CD4-positive, alpha-beta memory T cell (primary cell): ENCODE measurements at regions not wholly inside any gene's neighbourhood (a gene's known extent, or its start where the extent isn't known, plus 50 kb on each side); places are given as distances from the start of the nearest gene placed in this dataset.
A peak's percentile ranks its signal among the peaks of the same experiment; 100 is the strongest.

Experiments
- CTCF ChIA-PET: fragments of 350-600 bp; sonication (Branson Sonifier 250); formaldehyde crosslinking; loops from one replicate; lab custom pipeline; 2021; ENCODE audit warnings: inconsistent platforms; ENCODE audit not compliant: partially characterized antibody; lab: Charles Lee
- POLR2A ChIA-PET: fragments of 350-600 bp; sonication (Branson Sonifier 250); formaldehyde crosslinking; loops from one replicate; lab custom pipeline; 2021; ENCODE audit not compliant: partially characterized antibody; lab: Charles Lee
- DNase-seq, 5 donors: peaks; one replicate each; pipeline versions ENCODE4 v3.0.0 to v3.0.0-alpha.2; 2020 to 2022; ENCODE audit warnings: mixed read lengths in 1 of 5
- H3K27ac ChIP-seq: one replicate; pipeline ENCODE4 v1.7.0; 2013; ENCODE audit warnings: low read depth, low read length
- H3K27me3 ChIP-seq: 2 replicates; pipeline ENCODE4 v1.7.0; 2013; ENCODE audit warnings: mild to moderate bottlenecking, low read length, moderate library complexity; ENCODE audit not compliant: insufficient read depth
- H3K36me3 ChIP-seq: 2 replicates; pipeline ENCODE4 v1.7.0; 2013; ENCODE audit warnings: mild to moderate bottlenecking, low read length, moderate library complexity; ENCODE audit not compliant: insufficient read depth
- H3K4me1 ChIP-seq: 2 replicates; pipeline ENCODE4 v1.7.0; 2013; ENCODE audit warnings: mild to moderate bottlenecking, low read length, moderate library complexity; ENCODE audit not compliant: insufficient read depth
- H3K4me3 ChIP-seq, 2 donors: one replicate each; pipeline ENCODE4 v1.7.0; 2013; ENCODE audit warnings: low read length in 2 of 2, mild to moderate bottlenecking in 1 of 2
- H3K9me3 ChIP-seq, 2 donors: one replicate each; pipeline ENCODE4 v1.7.0; 2013; ENCODE audit warnings: low read length in 2 of 2, control low read depth in 1 of 2; ENCODE audit not compliant: control insufficient read depth in 1 of 2
- H3K27ac Mint-ChIP-seq, 7 donors: one replicate each; pipeline ENCODE4 v1.8.0; 2020 to 2021; ENCODE audit warnings: mixed read lengths in 7 of 7, mild to moderate bottlenecking in 6 of 7, inconsistent platforms in 3 of 7, moderate library complexity in 3 of 7
- H3K27me3 Mint-ChIP-seq, 2 donors: one replicate each; pipeline ENCODE4 v1.8.0; 2020 to 2021; ENCODE audit warnings: mixed read lengths in 2 of 2
- H3K36me3 Mint-ChIP-seq, 2 donors: one replicate each; pipeline ENCODE4 v1.8.0; 2020 to 2021; ENCODE audit warnings: mixed read lengths in 2 of 2, inconsistent platforms in 1 of 2, mild to moderate bottlenecking in 1 of 2
- H3K4me1 Mint-ChIP-seq, 4 donors: one replicate each; pipeline ENCODE4 v1.8.0; 2020 to 2021; ENCODE audit warnings: mixed read lengths in 4 of 4, mild to moderate bottlenecking in 1 of 4
- H3K4me3 Mint-ChIP-seq, 8 donors: one replicate each; pipeline ENCODE4 v1.8.0; 2020 to 2021; ENCODE audit warnings: mixed read lengths in 8 of 8, mild to moderate bottlenecking in 7 of 8, moderate library complexity in 6 of 8, inconsistent platforms in 3 of 8
- H3K9me3 Mint-ChIP-seq, 8 donors: one replicate each; pipeline ENCODE4 v1.8.0; 2020 to 2021; ENCODE audit warnings: mixed read lengths in 8 of 8, mild to moderate bottlenecking in 5 of 8, inconsistent platforms in 3 of 8, moderate library complexity in 1 of 8
- intact Hi-C: fragments of 100-400 bp; cut with micrococcal nuclease; formaldehyde crosslinking; loops from one replicate; pipeline ENCODE4 v1.15.1; 2023

GRCh38 chr11:115764176-115764575 is 260.0 kb upstream of the CADM1 start:
- Histone ChIP-seq H3K36me3 (no peaks in the 10 kb centered on the region), H3K4me3 (no peak overlapping the region), H3K27ac (no peak overlapping the region), H3K9me3 (no peaks in the 10 kb centered on the region), H3K27me3 (no peaks in the 10 kb centered on the region), H3K4me1 (no peaks in the 10 kb centered on the region)
- POLR2A ChIA-PET: no interaction called here
- Mint-ChIP-seq H3K36me3 (no peaks in the 10 kb centered on the region), H3K9me3 (peaks cover 0 to 2% (median 0%) of the 10 kb centered on the region in 8 donors), H3K4me1 (no peaks in the 10 kb centered on the region), H3K27ac (no peak overlapping the region), H3K27me3 (peaks cover 4 to 8% of the 10 kb centered on the region in 2 donors), H3K4me3 (no peak overlapping the region)
- DNase-seq: no peak
- intact Hi-C loops: no loop called here
- CTCF ChIA-PET: no interaction called here

GRCh38 chr11:115761817-115762216 is 257.6 kb upstream of the CADM1 start:
- Histone ChIP-seq H3K4me1 (no peaks in the 10 kb centered on the region), H3K36me3 (no peaks in the 10 kb centered on the region), H3K9me3 (no peaks in the 10 kb centered on the region), H3K27me3 (no peaks in the 10 kb centered on the region), H3K4me3 (no peak overlapping the region), H3K27ac (no peak overlapping the region)
- DNase-seq: no peak
- peaks cover 0 to 7% (median 2%) of the 10 kb centered on the region in 8 donors for H3K9me3 Mint-ChIP-seq
- peaks cover 0 to 4% (median under 1%) of the 10 kb centered on the region in 4 donors for H3K4me1 Mint-ChIP-seq
- peaks cover 9 to 16% of the 10 kb centered on the region in 2 donors for H3K27me3 Mint-ChIP-seq
- intact Hi-C loops: no loop called here
- H3K4me3 Mint-ChIP-seq: no peak overlapping the region
- peaks cover 0 to 4% of the 10 kb centered on the region in 2 donors for H3K36me3 Mint-ChIP-seq
- CTCF ChIA-PET: no interaction called here
- no peak overlapping the region for H3K27ac Mint-ChIP-seq
- POLR2A ChIA-PET: no interaction called here

DNA sequence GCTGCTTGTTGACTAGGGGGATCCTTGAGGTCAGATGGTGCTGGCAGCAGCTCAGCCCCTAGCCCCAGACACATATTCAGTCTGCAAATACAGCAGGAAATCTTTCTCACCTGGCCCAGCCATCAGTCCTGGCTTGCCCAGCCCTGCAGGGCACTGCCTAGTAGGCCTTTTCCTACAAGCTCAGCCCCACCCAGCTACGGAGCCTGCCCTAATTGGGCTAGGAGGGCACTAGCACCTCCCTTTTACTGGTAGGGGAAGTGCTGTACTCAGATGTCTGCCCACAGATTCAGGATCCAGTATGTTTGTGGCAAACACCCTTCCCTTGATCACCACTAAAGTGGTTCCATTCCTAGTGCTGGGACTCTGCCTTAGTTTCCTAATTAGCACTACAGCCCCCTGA is 257.1 kb upstream of the CADM1 start:
- H3K4me1 Mint-ChIP-seq: peaks cover 0 to 4% (median under 1%) of the 10 kb centered on the region in 4 donors
- H3K4me3 ChIP-seq: no peak overlapping the region
- ChIA-PET CTCF (no interaction called here), POLR2A (no interaction called here)
- H3K36me3 Mint-ChIP-seq: peaks cover 0 to 4% of the 10 kb centered on the region in 2 donors
- H3K27me3 Mint-ChIP-seq: peaks cover 9 to 16% of the 10 kb centered on the region in 2 donors
- no peak overlapping the region for H3K27ac Mint-ChIP-seq
- no peaks in the 10 kb centered on the region for H3K9me3 ChIP-seq
- no peak for DNase-seq
- no peak overlapping the region for H3K4me3 Mint-ChIP-seq
- no peaks in the 10 kb centered on the region for H3K27me3 ChIP-seq
- H3K36me3 ChIP-seq: no peaks in the 10 kb centered on the region
- no peaks in the 10 kb centered on the region for H3K4me1 ChIP-seq
- peaks cover 0 to 7% (median 2%) of the 10 kb centered on the region in 8 donors for H3K9me3 Mint-ChIP-seq
- H3K27ac ChIP-seq: no peak overlapping the region
- intact Hi-C loops: no loop called here

- intact Hi-C loops: no loop called here
- Mint-ChIP-seq H3K4me3 (peak overlapping the region in 1 of 8 donors; percentile 0), H3K36me3 (peaks cover 0 to 4% of the 10 kb centered on the region in 2 donors), H3K27ac (no peak overlapping the region), H3K9me3 (peaks cover 0 to 7% (median 2%) of the 10 kb centered on the region in 8 donors), H3K4me1 (peaks cover 0 to 4% (median under 1%) of the 10 kb centered on the region in 4 donors), H3K27me3 (peaks cover 9 to 16% of the 10 kb centered on the region in 2 donors)
- Histone ChIP-seq H3K4me3 (no peak overlapping the region), H3K4me1 (no peaks in the 10 kb centered on the region), H3K27me3 (no peaks in the 10 kb centered on the region), H3K27ac (no peak overlapping the region), H3K9me3 (no peaks in the 10 kb centered on the region), H3K36me3 (no peaks in the 10 kb centered on the region)
- DNase-seq: no peak
- ChIA-PET POLR2A (no interaction called here), CTCF (no interaction called here)
These were observed 256.5 kb upstream of the CADM1 start for GRCh38 chr11:115760461-115761320.

DNA sequence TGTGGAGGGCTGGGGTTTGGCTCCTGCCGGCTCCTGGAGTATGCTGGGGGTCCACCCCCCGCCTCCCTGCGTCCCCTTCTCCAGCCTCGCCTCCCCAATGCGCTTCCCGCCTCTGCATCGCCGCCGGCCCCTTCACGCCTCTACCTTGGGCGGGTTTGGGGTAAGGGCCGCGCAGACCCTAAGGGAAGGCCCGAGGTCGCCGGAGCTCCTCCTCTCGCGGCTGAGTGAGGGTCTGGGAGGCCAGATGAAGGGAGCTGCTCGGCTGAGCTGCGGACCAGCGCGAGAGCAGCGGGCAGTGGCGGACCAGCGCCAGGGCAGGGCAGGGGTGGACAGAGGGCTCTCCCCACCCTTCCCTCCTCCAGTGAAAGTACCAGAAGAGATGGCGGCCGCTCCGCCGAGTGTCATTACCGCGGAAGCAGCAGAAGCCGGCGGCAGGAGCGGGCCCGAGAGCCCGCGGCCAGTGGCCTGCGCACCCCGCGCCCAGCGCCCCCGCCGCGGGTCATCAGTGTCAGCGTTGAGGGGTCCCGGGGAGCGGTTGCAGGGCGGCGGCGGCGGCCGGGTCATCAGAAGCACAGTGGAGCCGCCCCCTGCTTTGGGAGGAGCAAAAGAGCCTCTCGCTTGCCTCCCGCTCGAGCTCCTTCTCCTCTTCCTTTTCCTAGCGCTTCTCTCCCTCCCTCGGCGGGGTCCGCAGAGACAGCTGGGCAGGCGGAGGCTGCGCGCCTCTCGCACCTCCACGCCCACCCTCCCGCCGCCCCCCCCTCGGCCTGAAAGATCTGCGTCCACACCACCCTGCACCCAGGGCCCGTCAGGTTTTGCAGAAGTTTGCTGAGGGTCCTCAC is 255.6 kb upstream of the CADM1 start:
- peak overlapping the region in 1 of 8 donors; percentile 25 for H3K4me3 Mint-ChIP-seq
- intact Hi-C loops: no loop called here
- Histone ChIP-seq H3K4me3 (no peak overlapping the region), H3K27me3 (no peaks in the 10 kb centered on the region), H3K4me1 (no peaks in the 10 kb centered on the region), H3K36me3 (no peaks in the 10 kb centered on the region), H3K27ac (no peak overlapping the region), H3K9me3 (no peaks in the 10 kb centered on the region)
- H3K4me1 Mint-ChIP-seq: peaks cover 0 to 4% (median under 1%) of the 10 kb centered on the region in 4 donors
- DNase-seq: no peak
- peaks cover 0 to 4% of the 10 kb centered on the region in 2 donors for H3K36me3 Mint-ChIP-seq
- ChIA-PET POLR2A (no interaction called here), CTCF (no interaction called here)
- peaks cover 0 to 7% (median 2%) of the 10 kb centered on the region in 8 donors for H3K9me3 Mint-ChIP-seq
- peaks cover 9 to 16% of the 10 kb centered on the region in 2 donors for H3K27me3 Mint-ChIP-seq
- H3K27ac Mint-ChIP-seq: no peak overlapping the region

- Mint-ChIP-seq H3K4me1 (peaks cover 0 to 4% (median under 1%) of the 10 kb centered on the region in 4 donors), H3K27me3 (peaks cover 9 to 16% of the 10 kb centered on the region in 2 donors), H3K4me3 (peak overlapping the region in 1 of 8 donors; percentile 3), H3K36me3 (peaks cover 0 to 4% of the 10 kb centered on the region in 2 donors), H3K9me3 (peaks cover 0 to 8% (median 2%) of the 10 kb centered on the region in 8 donors), H3K27ac (no peak overlapping the region)
- H3K4me3 ChIP-seq: no peak overlapping the region
- POLR2A ChIA-PET: no interaction called here
- intact Hi-C loops: no loop called here
- DNase-seq: no peak
- CTCF ChIA-PET: interaction anchor here (0.6 kb wide), 1 partner anchor 74 kb away, joined by 3 read pairs; no protein-coding TSS in a partner anchor
- no peaks in the 10 kb centered on the region for H3K4me1 ChIP-seq
- H3K27ac ChIP-seq: no peak overlapping the region
- no peaks in the 10 kb centered on the region for H3K9me3 ChIP-seq
- no peaks in the 10 kb centered on the region for H3K36me3 ChIP-seq
- H3K27me3 ChIP-seq: no peaks in the 10 kb centered on the region
These were observed 253.8 kb upstream of the CADM1 start for GRCh38 chr11:115758011-115758410.
